Endothelial cell of umbilical vein (primary cell): ENCODE measurements at regions not wholly inside any gene's neighbourhood (a gene's known extent, or its start where the extent isn't known, plus 50 kb on each side); places are given as distances from the start of the nearest gene placed in this dataset.

Source experiments
- BruUV-seq: library from RNA; stranded (reverse); fragments of 400-500 nt; replicated peaks from 2 replicates; lab custom pipeline; 2021; lab: Mats Ljungman, UMichigan
- CTCF ChIA-PET: fragments of 300-600, 350-600 bp; sonication (Branson Sonifier 250); formaldehyde crosslinking; loops from one replicate; lab custom pipeline; 2021; ENCODE audit warnings: antibody characterized with exemption, inconsistent platforms; lab: Charles Lee
- POLR2A ChIA-PET: fragments of 300-600, 350-600 bp; sonication (Branson Sonifier 250); formaldehyde crosslinking; loops from one replicate; lab custom pipeline; 2021; ENCODE audit warnings: antibody characterized with exemption, inconsistent platforms; lab: Charles Lee
- DNase-seq: peaks from one replicate; pipeline ENCODE4 v3.0.0-alpha.2; 2011; ENCODE audit warnings: low read depth, low spot score
- FAIRE-seq: peaks from 2 replicates; lab custom pipeline; 2011; peaks lifted over from hg19 to GRCh38; lab: Jason Lieb, UNC
- H2AFZ ChIP-seq: 2 replicates; pipeline ENCODE4 v1.6.0; 2012; ENCODE audit warnings: low read depth, low read length, control low read depth, inconsistent platforms
- H3K27ac ChIP-seq: 2 replicates; pipeline ENCODE4 v1.5.1; 2011; ENCODE audit warnings: low read depth, mild to moderate bottlenecking, control low read depth, low read length, moderate library complexity; ENCODE audit not compliant: insufficient read depth
- H3K27me3 ChIP-seq, 2 experiments: 2 replicates each; pipeline versions ENCODE4 v1.6.0 to v1.6.1; 2011; ENCODE audit warnings: low read length in 2 of 2, mixed read lengths in 1 of 2; ENCODE audit not compliant: control insufficient read depth in 2 of 2, insufficient read depth in 2 of 2
- H3K36me3 ChIP-seq, 2 experiments: 2 replicates in 1 of 2; 3 replicates in 1 of 2; pipeline ENCODE4 v1.5.1; 2011; ENCODE audit warnings: low read length in 2 of 2, mild to moderate bottlenecking in 1 of 2, moderate library complexity in 1 of 2; ENCODE audit not compliant: control insufficient read depth in 2 of 2, insufficient read depth in 2 of 2; ENCODE audit errors: extremely low read depth in 1 of 2
- H3K4me1 ChIP-seq: 3 replicates; pipeline ENCODE4 v1.5.1; 2011; ENCODE audit warnings: mild to moderate bottlenecking, low read length; ENCODE audit not compliant: control insufficient read depth, insufficient read depth; ENCODE audit errors: extremely low read depth
- H3K4me2 ChIP-seq: 2 replicates; pipeline ENCODE4 v1.6.1; 2011; ENCODE audit warnings: low read length, control low read depth, mixed read lengths; ENCODE audit not compliant: insufficient read depth
- H3K4me3 ChIP-seq, 3 experiments: fragments of 200-600 bp in 1 of 3; sonication (generic), shearing (Covaris generic) in 1 of 3; replicated peaks in 1 of 3; 2 replicates each; pipeline ENCODE4 v1.5.1; 2011 to 2016; ENCODE audit warnings: control low read depth in 3 of 3, low read length in 3 of 3, mild to moderate bottlenecking in 2 of 3, inconsistent platforms in 1 of 3, low read depth in 1 of 3, moderate library complexity in 1 of 3; ENCODE audit not compliant: insufficient read depth in 1 of 3
- H3K79me2 ChIP-seq: 2 replicates; pipeline ENCODE4 v1.6.0; 2012; ENCODE audit warnings: low read length, inconsistent platforms; ENCODE audit not compliant: control insufficient read depth, insufficient read depth
- H3K9ac ChIP-seq: replicated peaks from 2 replicates; pipeline ENCODE3; 2011; ENCODE audit warnings: low read length, control low read depth; ENCODE audit not compliant: insufficient read depth; ENCODE audit errors: extremely low read depth
- H3K9me1 ChIP-seq: replicated peaks from 3 replicates; pipeline ENCODE4 v1.6.0; 2011; ENCODE audit warnings: mild to moderate bottlenecking, low read length; ENCODE audit not compliant: control insufficient read depth, insufficient read depth; ENCODE audit errors: extremely low read depth
- H3K9me3 ChIP-seq: replicated peaks from 2 replicates; pipeline ENCODE4 v1.5.1; 2012; ENCODE audit warnings: low read length, inconsistent platforms; ENCODE audit not compliant: control insufficient read depth, insufficient read depth
- H4K20me1 ChIP-seq: replicated peaks from 2 replicates; pipeline ENCODE3; 2011; ENCODE audit warnings: mild to moderate bottlenecking, low read length; ENCODE audit not compliant: control insufficient read depth, insufficient read depth; ENCODE audit errors: extremely low read depth
- CTCF ChIP-seq, 2 donors: IDR thresholded peaks; 1 replicate in 1 of 2; 2 replicates in 1 of 2; pipeline ENCODE4 v1.5.1; 2011; ENCODE audit warnings: low read length in 2 of 2, mild to moderate bottlenecking in 2 of 2, moderate library complexity in 2 of 2, control low read depth in 1 of 2, inconsistent platforms in 1 of 2, low read depth in 1 of 2; ENCODE audit not compliant: insufficient read depth in 1 of 2; ENCODE audit errors: extremely low read depth in 1 of 2
- EZH2 ChIP-seq: IDR thresholded peaks from 2 replicates; pipeline ENCODE4 v1.6.1; 2012; ENCODE audit warnings: borderline replicate concordance, low read depth, mild to moderate bottlenecking, moderate library complexity, low read length, inconsistent platforms; ENCODE audit not compliant: severe bottlenecking
- FOS ChIP-seq: IDR thresholded peaks from 2 replicates; pipeline ENCODE4 v1.6.1; 2011; ENCODE audit warnings: mild to moderate bottlenecking, low read length, moderate library complexity, borderline replicate concordance; ENCODE audit not compliant: insufficient read depth
- JUN ChIP-seq: IDR thresholded peaks from 2 replicates; pipeline ENCODE4 v1.6.1; 2011; ENCODE audit warnings: borderline replicate concordance, low read depth; ENCODE audit not compliant: insufficient read length, insufficient read depth
- MAX ChIP-seq: IDR thresholded peaks from 2 replicates; pipeline ENCODE4 v1.6.1; 2011; ENCODE audit not compliant: insufficient read depth, insufficient read length
- POLR2AphosphoS5 ChIP-seq: IDR thresholded peaks from 2 replicates; pipeline ENCODE4 v1.6.1; 2012; ENCODE audit warnings: low read depth, mild to moderate bottlenecking, control low read depth, low read length, moderate library complexity; ENCODE audit not compliant: insufficient read depth
- dilution Hi-C: fragments of 300-500 bp; cut with MboI; formaldehyde crosslinking; loops from one replicate; pipeline ENCODE4 v1.15.0; 2019; ENCODE audit warnings: low sequenced_read_pairs; ENCODE audit not compliant: extremely low pct_ligation_motif_present
- intact Hi-C: fragments of 100-400 bp; cut with micrococcal nuclease; formaldehyde crosslinking; loops from one replicate; pipeline ENCODE4 v1.10.0; 2022

- Histone ChIP-seq H3K4me3 (no peak overlapping the region), H3K36me3 (peaks cover 0 to 2% of the 10 kb centered on the region in 2 experiments)
These were observed 419.7 kb downstream of the KLF12 start for GRCh38 chr13:73714522-73714921.

GRCh38 chr13:73708393-73708985 lies 425.7 kb downstream of the KLF12 start:
- TF ChIP-seq CTCF (IDR thresholded peaks at IDR 0.05; ENCODE audit: extremely low read depth in 1 of 2, insufficient read depth in 1 of 2, low read depth in 1 of 2, low read length in 2 of 2) (peak; percentile 61 to 66), POLR2AphosphoS5 (no peak), JUN (no peak)
- no peak overlapping the region for H2AFZ ChIP-seq
- BruUV-seq = no TSS peak
- H3K36me3 ChIP-seq = no peaks in the 10 kb centered on the region
- ChIA-PET CTCF (no interaction called here), POLR2A (no interaction called here)
- H3K9ac ChIP-seq = no peak overlapping the region
- DNase-seq = peak; percentile 71
- no peaks in the 10 kb centered on the region for H3K9me3 ChIP-seq
- intact Hi-C loops (loop anchor here (1.0 kb wide), 3 partner anchors 648 to 900 kb away; no protein-coding TSS in a partner anchor), dilution Hi-C loops (no loop called here)
- no peaks in the 10 kb centered on the region for H3K79me2 ChIP-seq
- H4K20me1 ChIP-seq = no peaks in the 10 kb centered on the region
- H3K9me1 ChIP-seq = no peaks in the 10 kb centered on the region
- no peak overlapping the region for H3K4me2 ChIP-seq
- no peak overlapping the region for H3K27ac ChIP-seq
- no peaks in the 10 kb centered on the region for H3K27me3 ChIP-seq
- H3K4me3 ChIP-seq = no peak overlapping the region
- no peaks in the 10 kb centered on the region for H3K4me1 ChIP-seq
- FAIRE-seq = peak; percentile 75

More at GRCh38 chr13:73714522-73714921, 419.7 kb downstream of the KLF12 start:
- Histone ChIP-seq H3K4me2 (no peak overlapping the region), H3K9ac (no peak overlapping the region), H2AFZ (no peak overlapping the region), H4K20me1 (no peaks in the 10 kb centered on the region), H3K4me1 (peaks cover 25% of the 10 kb centered on the region), H3K9me1 (no peaks in the 10 kb centered on the region), H3K9me3 (no peaks in the 10 kb centered on the region), H3K79me2 (no peaks in the 10 kb centered on the region), H3K27ac (no peak overlapping the region), H3K27me3 (no peaks in the 10 kb centered on the region)
- no TSS peak for BruUV-seq
- FAIRE-seq = no peak
- dilution Hi-C loops = no loop called here
- intact Hi-C loops = no loop called here
- ChIA-PET POLR2A (no interaction called here), CTCF (interaction anchor here (0.7 kb wide), 1 partner anchor 905 kb away, joined by 3 read pairs; no protein-coding TSS in a partner anchor)
- no peak for DNase-seq
- no peak for TF ChIP-seq MAX
- TF ChIP-seq JUN = no peak
- no peak for TF ChIP-seq EZH2
- peak; percentile 22 for TF ChIP-seq FOS
